RWPE2 (cell line): ENCODE measurements at regions not wholly inside any gene's neighbourhood (a gene's known extent, or its start where the extent isn't known, plus 50 kb on each side); places are given as distances from the start of the nearest gene placed in this dataset.

ENCODE experiments used
- ATAC-seq: fragments of 200-7000 bp; cut with Tn5 transposase; 3 replicates; pipeline ENCODE4 v1.9.1; 2021; ENCODE audit warnings: low read depth
- DNase-seq: peaks from one replicate; pipeline ENCODE4 v3.0.0-alpha.2; 2020; ENCODE audit warnings: low spot score
- H3K27ac ChIP-seq: fragments of 450-650 bp; 2 replicates; pipeline ENCODE4 v1.5.1; 2017; ENCODE audit warnings: mild to moderate bottlenecking; ENCODE audit not compliant: poor library complexity, severe bottlenecking
- H3K27me3 ChIP-seq: fragments of 250-450 bp; sonication (Bioruptor Pico); 2 replicates; pipeline ENCODE4 v1.5.1; 2021; ENCODE audit warnings: mild to moderate bottlenecking, moderate library complexity; ENCODE audit not compliant: insufficient read depth, poor library complexity, severe bottlenecking
- H3K36me3 ChIP-seq: fragments of 250-450 bp; sonication (Bioruptor Pico); 2 replicates; pipeline ENCODE4 v1.5.1; 2020; ENCODE audit warnings: low read depth, mild to moderate bottlenecking, moderate library complexity
- H3K4me1 ChIP-seq: fragments of 250-450 bp; sonication (Bioruptor Pico); 2 replicates; pipeline ENCODE4 v1.5.1; 2021; ENCODE audit warnings: mild to moderate bottlenecking, moderate library complexity; ENCODE audit not compliant: insufficient read depth, poor library complexity, severe bottlenecking
- H3K4me3 ChIP-seq: fragments of 250-450 bp; sonication (Bioruptor Pico); 2 replicates; pipeline ENCODE4 v1.5.1; 2021; ENCODE audit warnings: mild to moderate bottlenecking, moderate library complexity; ENCODE audit not compliant: severe bottlenecking
- H3K9me3 ChIP-seq: fragments of 250-450 bp; sonication (Bioruptor Pico); 2 replicates; pipeline ENCODE4 v1.5.1; 2021; ENCODE audit warnings: mild to moderate bottlenecking, moderate library complexity; ENCODE audit not compliant: severe bottlenecking
- TF ChIP-seq, protein P1 (sequence below): fragments of 450-650 bp; IDR thresholded peaks from one replicate; pipeline ENCODE4 v1.5.1; 2017; ENCODE audit warnings: mild to moderate bottlenecking, moderate library complexity; ENCODE audit not compliant: poor library complexity, severe bottlenecking

DNA sequence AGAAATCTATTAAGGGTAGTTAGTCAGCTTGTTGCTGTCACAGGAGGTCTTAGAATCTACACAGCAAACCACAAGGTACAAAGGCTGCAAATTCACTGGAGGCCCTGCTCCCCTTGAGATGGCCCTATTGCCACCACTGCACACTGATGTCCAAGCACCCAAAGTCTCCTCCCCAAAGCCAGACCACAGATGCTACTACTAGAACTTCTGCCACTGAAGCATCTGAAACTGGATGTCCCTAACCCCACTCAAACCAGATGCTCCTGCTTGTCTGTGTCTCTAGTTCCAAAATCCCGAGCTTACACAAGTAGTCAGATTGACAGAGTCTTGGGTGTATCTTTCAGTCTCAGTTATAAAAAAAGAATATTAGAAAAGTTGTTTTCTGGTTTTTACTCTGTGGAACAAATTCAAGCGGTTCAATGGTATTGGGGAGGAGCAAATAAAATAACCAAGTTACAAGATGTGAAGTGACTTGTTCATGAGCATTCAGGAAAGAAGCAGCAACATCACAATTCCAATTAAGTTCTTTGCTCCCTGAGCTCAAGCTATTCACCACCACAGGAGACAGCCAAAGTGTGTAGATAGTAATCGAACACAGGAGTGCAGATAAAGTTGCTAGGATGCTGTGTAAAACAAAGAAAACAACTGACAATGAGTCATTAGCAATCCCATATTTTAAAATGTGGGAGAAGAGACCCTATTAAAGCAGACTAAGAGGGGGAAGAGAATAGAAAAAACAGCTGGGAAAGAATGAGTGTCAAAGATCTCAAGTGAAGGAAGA is 352.3 kb downstream of the PDGFC start:
- Histone ChIP-seq H3K4me3 (no peak overlapping the region), H3K36me3 (no peaks in the 10 kb centered on the region), H3K27ac (no peak overlapping the region), H3K4me1 (no peaks in the 10 kb centered on the region), H3K9me3 (no peaks in the 10 kb centered on the region), H3K27me3 (no peaks in the 10 kb centered on the region)
- no peak for ATAC-seq
- no peak for DNase-seq
- TF ChIP-seq, protein P1, sequence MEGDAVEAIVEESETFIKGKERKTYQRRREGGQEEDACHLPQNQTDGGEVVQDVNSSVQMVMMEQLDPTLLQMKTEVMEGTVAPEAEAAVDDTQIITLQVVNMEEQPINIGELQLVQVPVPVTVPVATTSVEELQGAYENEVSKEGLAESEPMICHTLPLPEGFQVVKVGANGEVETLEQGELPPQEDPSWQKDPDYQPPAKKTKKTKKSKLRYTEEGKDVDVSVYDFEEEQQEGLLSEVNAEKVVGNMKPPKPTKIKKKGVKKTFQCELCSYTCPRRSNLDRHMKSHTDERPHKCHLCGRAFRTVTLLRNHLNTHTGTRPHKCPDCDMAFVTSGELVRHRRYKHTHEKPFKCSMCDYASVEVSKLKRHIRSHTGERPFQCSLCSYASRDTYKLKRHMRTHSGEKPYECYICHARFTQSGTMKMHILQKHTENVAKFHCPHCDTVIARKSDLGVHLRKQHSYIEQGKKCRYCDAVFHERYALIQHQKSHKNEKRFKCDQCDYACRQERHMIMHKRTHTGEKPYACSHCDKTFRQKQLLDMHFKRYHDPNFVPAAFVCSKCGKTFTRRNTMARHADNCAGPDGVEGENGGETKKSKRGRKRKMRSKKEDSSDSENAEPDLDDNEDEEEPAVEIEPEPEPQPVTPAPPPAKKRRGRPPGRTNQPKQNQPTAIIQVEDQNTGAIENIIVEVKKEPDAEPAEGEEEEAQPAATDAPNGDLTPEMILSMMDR = no peak

DNA sequence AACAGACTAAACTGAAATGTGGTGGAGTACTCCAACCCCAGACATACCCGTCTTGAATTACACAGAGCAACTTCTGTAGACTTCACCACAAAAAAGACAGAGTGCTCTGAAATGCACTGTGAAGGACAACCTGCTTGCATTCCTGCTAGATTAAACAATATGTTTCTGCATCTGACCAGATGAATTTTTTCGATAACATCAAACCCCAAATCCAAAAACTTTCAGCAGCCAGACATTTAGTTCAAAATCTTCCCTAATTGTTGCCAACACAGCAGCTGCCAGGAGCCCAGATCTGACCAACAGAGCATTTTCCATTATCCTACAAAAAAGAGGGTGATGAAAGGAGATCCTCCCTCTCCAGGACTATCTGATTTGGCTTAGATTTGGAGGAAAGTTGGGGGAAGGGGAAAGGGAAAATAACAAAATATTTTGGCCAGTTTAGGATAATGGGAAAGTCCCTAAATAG is 356.5 kb downstream of the PDGFC start:
- Histone ChIP-seq H3K9me3 (no peaks in the 10 kb centered on the region), H3K4me1 (no peaks in the 10 kb centered on the region), H3K27ac (no peak overlapping the region), H3K36me3 (no peaks in the 10 kb centered on the region), H3K4me3 (no peak overlapping the region), H3K27me3 (no peaks in the 10 kb centered on the region)
- DNase-seq = no peak
- ATAC-seq = no peak
- TF ChIP-seq, protein P1 = no peak

DNA sequence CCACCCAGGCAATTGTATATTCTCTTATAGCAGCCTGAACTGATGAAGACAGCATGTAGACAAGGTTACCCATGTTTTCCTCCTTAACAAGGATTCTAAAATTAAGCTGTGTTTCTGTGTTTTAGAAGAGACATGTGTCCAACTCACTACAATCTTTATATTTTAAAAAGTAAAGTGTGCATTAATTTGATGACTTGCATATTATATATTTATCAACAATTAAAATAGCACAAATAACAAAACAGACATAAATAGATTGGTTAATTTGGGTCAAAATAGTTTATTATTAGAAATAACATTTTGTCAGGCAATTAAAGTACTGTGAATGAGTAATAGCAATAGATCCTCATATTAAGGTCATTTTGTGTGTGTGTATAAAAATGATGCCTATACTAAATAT is 357.1 kb downstream of the PDGFC start:
- Histone ChIP-seq H3K4me1 (no peaks in the 10 kb centered on the region), H3K27ac (no peak overlapping the region), H3K36me3 (no peaks in the 10 kb centered on the region), H3K4me3 (no peak overlapping the region), H3K27me3 (no peaks in the 10 kb centered on the region), H3K9me3 (no peaks in the 10 kb centered on the region)
- DNase-seq (no peak), ATAC-seq (no peak)
- TF ChIP-seq, protein P1 = no peak

DNA sequence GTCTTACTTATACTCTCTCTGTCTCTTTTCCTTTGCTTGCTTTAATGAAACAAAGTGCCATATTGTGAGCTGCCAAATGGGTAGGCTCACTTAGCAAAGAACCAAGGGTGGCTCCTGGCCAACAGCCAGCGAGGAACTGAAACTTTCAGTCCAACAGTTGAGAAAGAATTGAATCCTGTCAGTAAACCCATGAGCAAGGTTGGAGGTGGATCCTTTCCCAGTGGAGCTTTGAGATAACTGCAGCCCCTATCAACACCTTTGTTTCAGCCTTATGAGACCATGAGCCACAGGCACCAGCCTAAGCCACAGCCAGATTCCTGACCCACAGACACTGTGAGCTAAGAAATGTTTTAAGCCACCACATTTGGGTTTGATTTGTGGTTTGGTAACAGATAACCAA is 362.2 kb downstream of the PDGFC start:
- Histone ChIP-seq H3K9me3 (no peaks in the 10 kb centered on the region), H3K4me3 (no peak overlapping the region), H3K27ac (no peak overlapping the region), H3K4me1 (no peaks in the 10 kb centered on the region), H3K36me3 (no peaks in the 10 kb centered on the region), H3K27me3 (no peaks in the 10 kb centered on the region)
- no peak for DNase-seq
- no peak for ATAC-seq
- TF ChIP-seq, protein P1 = no peak

DNA sequence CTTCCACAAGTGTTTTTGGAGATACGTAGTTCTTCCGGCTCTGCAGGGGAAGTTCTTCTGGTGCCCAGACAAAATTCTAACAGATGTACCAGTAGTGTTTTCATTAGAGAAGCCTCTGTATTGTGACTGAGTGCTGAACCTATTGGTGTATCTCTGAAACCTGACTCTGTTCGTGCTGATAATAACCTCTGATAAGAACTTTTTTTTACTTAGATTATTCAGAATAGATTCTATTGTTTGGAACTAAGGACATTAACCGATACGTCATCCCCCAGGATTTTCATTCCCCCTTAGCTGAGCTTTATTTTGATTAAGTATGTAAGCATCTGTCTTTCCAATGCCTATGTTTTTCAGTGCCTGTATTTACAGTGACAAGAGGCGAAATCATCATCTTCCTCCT is 362.9 kb downstream of the PDGFC start:
- H3K36me3 ChIP-seq = no peaks in the 10 kb centered on the region
- H3K4me1 ChIP-seq = no peaks in the 10 kb centered on the region
- no peaks in the 10 kb centered on the region for H3K9me3 ChIP-seq
- H3K4me3 ChIP-seq = no peak overlapping the region
- DNase-seq (no peak), ATAC-seq (no peak)
- H3K27ac ChIP-seq = no peak overlapping the region
- no peaks in the 10 kb centered on the region for H3K27me3 ChIP-seq
- TF ChIP-seq, protein P1 = no peak
